CD14-positive monocyte (primary cell): ENCODE measurements at regions not wholly inside any gene's neighbourhood (a gene's known extent, or its start where the extent isn't known, plus 50 kb on each side); places are given as distances from the start of the nearest gene placed in this dataset.
"Not testable (repeated sequence)": the region's sequence is repeated elsewhere in the genome, so short reads cannot be mapped to it uniquely, and the experiment has no call there.

Experiments used
- DNase-seq, 3 donors: peaks; one replicate each; pipeline ENCODE4 v3.0.0-alpha.2; 2011 to 2022
- H2AFZ ChIP-seq: 2 replicates; pipeline ENCODE4 v1.6.0; 2012; ENCODE audit warnings: mild to moderate bottlenecking, low read depth, low read length, inconsistent platforms; ENCODE audit not compliant: insufficient read depth, poor library complexity, severe bottlenecking
- H3K27ac ChIP-seq, 2 donors: 1 replicate in 1 of 2; 2 replicates in 1 of 2; pipeline ENCODE4 v1.5.1; 2012 to 2013; ENCODE audit warnings: low read length in 2 of 2, control low read depth in 1 of 2, inconsistent platforms in 1 of 2, low read depth in 1 of 2, mild to moderate bottlenecking in 1 of 2
- H3K27me3 ChIP-seq, 2 donors: one replicate each; pipeline versions ENCODE4 v1.6.0 to v1.6.1; 2011 to 2013; ENCODE audit warnings: low read length in 2 of 2; ENCODE audit not compliant: control insufficient read depth in 2 of 2, insufficient read depth in 2 of 2
- H3K36me3 ChIP-seq, 2 donors: replicated peaks in 1 of 2; 1 replicate in 1 of 2; 2 replicates in 1 of 2; pipeline versions ENCODE4 v1.5.1 to v1.6.1; 2012 to 2013; ENCODE audit warnings: low read length in 2 of 2, control low read depth in 1 of 2, inconsistent platforms in 1 of 2, mild to moderate bottlenecking in 1 of 2; ENCODE audit not compliant: insufficient read depth in 2 of 2, control insufficient read depth in 1 of 2
- H3K4me1 ChIP-seq, 2 donors: 1 replicate in 1 of 2; 2 replicates in 1 of 2; pipeline versions ENCODE4 v1.5.1 to v1.6.1; 2012 to 2013; ENCODE audit warnings: low read length in 2 of 2, control low read depth in 1 of 2, inconsistent platforms in 1 of 2, mild to moderate bottlenecking in 1 of 2, moderate library complexity in 1 of 2; ENCODE audit not compliant: insufficient read depth in 2 of 2, control insufficient read depth in 1 of 2
- H3K4me2 ChIP-seq: replicated peaks from 2 replicates; pipeline ENCODE3; 2012; ENCODE audit warnings: low read length, moderate library complexity, mild to moderate bottlenecking; ENCODE audit not compliant: poor library complexity, severe bottlenecking; ENCODE audit errors: extremely low read depth
- H3K4me3 ChIP-seq, 3 experiments: fragments of 200-600 bp in 1 of 3; sonication (generic) in 1 of 3; replicated peaks in 1 of 3; 1 replicate in 2 of 3; 2 replicates in 1 of 3; pipeline ENCODE4 v1.5.1; 2011 to 2013; ENCODE audit warnings: low read length in 3 of 3, mild to moderate bottlenecking in 3 of 3, control low read depth in 2 of 3, low read depth in 2 of 3, inconsistent platforms in 1 of 3, moderate library complexity in 1 of 3
- H3K79me2 ChIP-seq: 2 replicates; pipeline ENCODE4 v1.6.0; 2012; ENCODE audit warnings: mild to moderate bottlenecking, control low read depth, inconsistent platforms, low read length, moderate library complexity; ENCODE audit not compliant: insufficient read depth
- H3K9ac ChIP-seq: 2 replicates; pipeline ENCODE4 v1.6.0; 2017; ENCODE audit warnings: low read length, mild to moderate bottlenecking; ENCODE audit not compliant: insufficient read depth, poor library complexity, severe bottlenecking
- H3K9me3 ChIP-seq, 2 donors: replicated peaks in 1 of 2; 1 replicate in 1 of 2; 2 replicates in 1 of 2; pipeline versions ENCODE4 v1.5.1 to v1.6.1; 2012 to 2013; ENCODE audit warnings: low read length in 2 of 2, control low read depth in 1 of 2; ENCODE audit not compliant: control insufficient read depth in 1 of 2, insufficient read depth in 1 of 2
- H4K20me1 ChIP-seq: 2 replicates; pipeline ENCODE4 v1.6.0; 2012; ENCODE audit warnings: mild to moderate bottlenecking, low read length, control low read depth, moderate library complexity; ENCODE audit not compliant: insufficient read depth
- H3K27ac Mint-ChIP-seq, 7 donors: one replicate each; pipeline ENCODE4 v1.8.0; 2020; ENCODE audit warnings: mild to moderate bottlenecking in 7 of 7, mixed read lengths in 7 of 7, moderate library complexity in 6 of 7, inconsistent platforms in 2 of 7
- H3K27me3 Mint-ChIP-seq, 3 donors: one replicate each; pipeline ENCODE4 v1.8.0; 2021 to 2022; ENCODE audit warnings: low read depth in 3 of 3, mild to moderate bottlenecking in 3 of 3, mixed read lengths in 3 of 3, moderate library complexity in 3 of 3, inconsistent platforms in 1 of 3
- H3K36me3 Mint-ChIP-seq, 2 donors: one replicate each; pipeline ENCODE4 v1.8.0; 2020; ENCODE audit warnings: mixed read lengths in 2 of 2, inconsistent platforms in 1 of 2, mild to moderate bottlenecking in 1 of 2
- H3K4me1 Mint-ChIP-seq: one replicate; pipeline ENCODE4 v1.8.0; 2020; ENCODE audit warnings: mild to moderate bottlenecking, mixed read lengths
- H3K4me3 Mint-ChIP-seq, 2 donors: one replicate each; pipeline ENCODE4 v1.8.0; 2020; ENCODE audit warnings: mild to moderate bottlenecking in 2 of 2, mixed read lengths in 2 of 2, moderate library complexity in 1 of 2
- H3K9me3 Mint-ChIP-seq, 7 donors: one replicate each; pipeline ENCODE4 v1.8.0; 2020 to 2022; ENCODE audit warnings: mixed read lengths in 7 of 7, mild to moderate bottlenecking in 6 of 7, moderate library complexity in 6 of 7, inconsistent platforms in 2 of 7
- CTCF ChIP-seq: fragments of 200-600 bp; IDR thresholded peaks from one replicate; pipeline ENCODE4 v1.8.0; 2022; ENCODE audit warnings: antibody characterized with exemption, mild to moderate bottlenecking
- WGBS: methylation state at CpG from one replicate; pipeline ENCODE4 v1.1.5; 2013; ENCODE audit warnings: missing lambda C conversion rate; ENCODE audit not compliant: insufficient coverage; 5-methylcytosine and 5-hydroxymethylcytosine counted together
- intact Hi-C, 2 donors: fragments of 100-400 bp; cut with micrococcal nuclease; formaldehyde crosslinking; loops; one replicate each; pipeline versions ENCODE4 v1.15.0 to v1.15.1; 2023

GRCh38 chr1:233819042-233819441 is 85.4 kb upstream of the SLC35F3 start:
- H3K9me3 ChIP-seq: peaks cover 0 to 4% of the 10 kb centered on the region in 2 donors
- no peaks in the 10 kb centered on the region for H3K4me1 ChIP-seq
- H3K27ac ChIP-seq: no peak overlapping the region
- no peak overlapping the region for H3K4me3 ChIP-seq
- Mint-ChIP-seq H3K27ac (no peak overlapping the region), H3K4me1 (no peaks in the 10 kb centered on the region), H3K27me3 (peaks cover 0 to 3% (median 1%) of the 10 kb centered on the region in 3 donors), H3K36me3 (no peaks in the 10 kb centered on the region), H3K9me3 (peaks cover 0 to 13% (median 3%) of the 10 kb centered on the region in 7 donors), H3K4me3 (no peak overlapping the region)
- no peaks in the 10 kb centered on the region for H3K27me3 ChIP-seq
- H2AFZ ChIP-seq: no peak overlapping the region
- no peak for DNase-seq
- TF ChIP-seq CTCF: no peak
- H3K4me2 ChIP-seq: no peak overlapping the region
- no peaks in the 10 kb centered on the region for H3K79me2 ChIP-seq
- H4K20me1 ChIP-seq: no peaks in the 10 kb centered on the region
- H3K36me3 ChIP-seq: no peaks in the 10 kb centered on the region
- intact Hi-C loops: no loop called here
- WGBS: no CpG with 5 or more reads among the region's 1 CpG
- H3K9ac ChIP-seq: no peak overlapping the region

- H3K4me3 Mint-ChIP-seq, H3K4me1 ChIP-seq, H3K27ac Mint-ChIP-seq, H3K27ac ChIP-seq, H3K4me3 ChIP-seq, H3K9me3 ChIP-seq, H4K20me1 ChIP-seq, H3K4me2 ChIP-seq, intact Hi-C loops, H3K27me3 Mint-ChIP-seq, H3K4me1 Mint-ChIP-seq, DNase-seq, H3K36me3 Mint-ChIP-seq, H3K79me2 ChIP-seq, H3K27me3 ChIP-seq, H3K36me3 ChIP-seq, H2AFZ ChIP-seq, H3K9ac ChIP-seq: not testable (repeated sequence)
- no CpG with 5 or more reads among the region's 2 CpGs for WGBS
- peaks cover 0 to 13% (median 5%) of the 10 kb centered on the region in 7 donors for H3K9me3 Mint-ChIP-seq
These were observed 80.3 kb upstream of the SLC35F3 start for GRCh38 chr1:233824179-233824578.

- H3K27ac ChIP-seq, H4K20me1 ChIP-seq, H3K4me3 Mint-ChIP-seq, H3K4me2 ChIP-seq, intact Hi-C loops, H3K27ac Mint-ChIP-seq, H3K27me3 Mint-ChIP-seq, H3K4me1 ChIP-seq, DNase-seq, H3K27me3 ChIP-seq, H3K36me3 Mint-ChIP-seq, H3K4me3 ChIP-seq, H3K4me1 Mint-ChIP-seq, H2AFZ ChIP-seq, H3K36me3 ChIP-seq, H3K9ac ChIP-seq, H3K79me2 ChIP-seq, H3K9me3 ChIP-seq, H3K9me3 Mint-ChIP-seq: not testable (repeated sequence)
- no CpG with 5 or more reads among the region's 2 CpGs for WGBS
These were observed 76.5 kb upstream of the SLC35F3 start for GRCh38 chr1:233827937-233828336.
